Hepatocyte (in vitro differentiated cells): ENCODE measurements at regions not wholly inside any gene's neighbourhood (a gene's known extent, or its start where the extent isn't known, plus 50 kb on each side); places are given as distances from the start of the nearest gene placed in this dataset.

Experiments
- DNase-seq: peaks from one replicate; pipeline ENCODE4 v3.0.0-alpha.2; 2016; ENCODE audit warnings: low spot score
- H2AFZ ChIP-seq: fragments of 200-600 bp; sonication (generic); 2 replicates; pipeline ENCODE4 v1.6.0; 2016; ENCODE audit warnings: antibody characterized with exemption, mild to moderate bottlenecking
- H3K27ac ChIP-seq: fragments of 200-600 bp; sonication (generic); 2 replicates; pipeline ENCODE4 v1.5.1; 2016; ENCODE audit warnings: mild to moderate bottlenecking
- H3K27me3 ChIP-seq: fragments of 200-600 bp; sonication (generic); 2 replicates; pipeline ENCODE4 v1.6.1; 2016
- H3K36me3 ChIP-seq: fragments of 200-600 bp; sonication (generic); replicated peaks from 2 replicates; pipeline ENCODE4 v1.5.1; 2016; ENCODE audit warnings: low read depth; ENCODE audit not compliant: insufficient read depth
- H3K4me1 ChIP-seq: fragments of 200-600 bp; sonication (generic); 2 replicates; pipeline ENCODE4 v1.5.1; 2016; ENCODE audit warnings: mild to moderate bottlenecking, moderate library complexity; ENCODE audit not compliant: insufficient read depth
- H3K4me2 ChIP-seq: fragments of 200-600 bp; sonication (generic); 2 replicates; pipeline ENCODE4 v1.6.0; 2016
- H3K4me3 ChIP-seq: fragments of 200-600 bp; sonication (generic); 2 replicates; pipeline ENCODE4 v1.5.1; 2016; ENCODE audit warnings: mild to moderate bottlenecking
- H3K79me2 ChIP-seq: fragments of 200-600 bp; sonication (generic); 2 replicates; pipeline ENCODE4 v1.6.0; 2017; ENCODE audit warnings: mild to moderate bottlenecking
- H3K9me2 ChIP-seq: fragments of 200-600 bp; sonication (generic); replicated peaks from 2 replicates; pipeline ENCODE4 v1.6.0; 2017; ENCODE audit warnings: mild to moderate bottlenecking; ENCODE audit not compliant: insufficient read depth
- H3K9me3 ChIP-seq: fragments of 200-600 bp; sonication (generic); 2 replicates; pipeline ENCODE4 v1.5.1; 2016; ENCODE audit warnings: low read depth, mild to moderate bottlenecking
- H4K20me1 ChIP-seq: fragments of 200-600 bp; sonication (generic); 2 replicates; pipeline ENCODE4 v1.6.0; 2016; ENCODE audit warnings: mild to moderate bottlenecking; ENCODE audit not compliant: insufficient read depth, poor library complexity, severe bottlenecking
- EZH2 ChIP-seq: fragments of 200-600 bp; sonication (generic); IDR thresholded peaks from 2 replicates; pipeline ENCODE4 v1.6.1; 2016; ENCODE audit warnings: antibody characterized with exemption, mild to moderate bottlenecking, borderline replicate concordance
- EZH2phosphoT487 ChIP-seq: fragments of 200-600 bp; sonication (generic); IDR thresholded peaks from one replicate; pipeline ENCODE4 v1.6.1; 2018; ENCODE audit warnings: antibody characterized with exemption, mild to moderate bottlenecking, low read depth, moderate library complexity; ENCODE audit not compliant: unreplicated experiment, severe bottlenecking
- WGBS: methylation state at CpG from one replicate; pipeline ENCODE4 v1.1.6; 2016; ENCODE audit warnings: low lambda C conversion rate; ENCODE audit errors: missing lambda C conversion rate; 5-methylcytosine and 5-hydroxymethylcytosine counted together
- TF ChIP-seq, protein P1 (sequence below): fragments of 200-600 bp; sonication (generic); IDR thresholded peaks from 2 replicates; pipeline ENCODE4 v1.5.1; 2016; ENCODE audit warnings: antibody characterized with exemption, mild to moderate bottlenecking; ENCODE audit not compliant: poor library complexity

DNA sequence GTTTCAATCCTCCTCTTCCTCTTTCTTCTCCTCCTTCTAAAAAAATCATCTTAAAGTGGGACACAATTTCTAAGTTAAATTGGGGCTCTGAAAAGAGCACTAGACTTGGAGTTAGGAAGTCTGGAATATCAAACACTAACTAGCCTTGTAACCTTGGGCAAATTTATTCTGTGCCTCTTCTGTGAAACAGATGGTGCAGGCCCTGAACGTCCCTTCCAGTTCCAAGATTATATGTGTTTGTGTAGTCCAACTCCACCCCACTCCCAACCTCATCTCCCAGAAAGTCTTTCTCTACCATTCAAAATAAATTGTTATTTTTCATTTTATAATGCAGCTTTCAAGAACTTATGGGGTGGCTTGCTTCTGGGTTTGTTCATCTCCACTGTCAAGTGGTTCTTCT, 630.0 kb downstream of the LMO4 start:
- Histone ChIP-seq H3K27me3 (no peaks in the 10 kb centered on the region), H2AFZ (no peak overlapping the region), H4K20me1 (no peaks in the 10 kb centered on the region), H3K9me2 (no peaks in the 10 kb centered on the region), H3K27ac (no peak overlapping the region), H3K4me2 (no peak overlapping the region), H3K9me3 (no peaks in the 10 kb centered on the region), H3K4me3 (no peak overlapping the region), H3K36me3 (no peaks in the 10 kb centered on the region), H3K4me1 (peaks cover 8% of the 10 kb centered on the region), H3K79me2 (no peaks in the 10 kb centered on the region)
- TF ChIP-seq EZH2phosphoT487 (no peak), EZH2 (no peak)
- TF ChIP-seq, protein P1, sequence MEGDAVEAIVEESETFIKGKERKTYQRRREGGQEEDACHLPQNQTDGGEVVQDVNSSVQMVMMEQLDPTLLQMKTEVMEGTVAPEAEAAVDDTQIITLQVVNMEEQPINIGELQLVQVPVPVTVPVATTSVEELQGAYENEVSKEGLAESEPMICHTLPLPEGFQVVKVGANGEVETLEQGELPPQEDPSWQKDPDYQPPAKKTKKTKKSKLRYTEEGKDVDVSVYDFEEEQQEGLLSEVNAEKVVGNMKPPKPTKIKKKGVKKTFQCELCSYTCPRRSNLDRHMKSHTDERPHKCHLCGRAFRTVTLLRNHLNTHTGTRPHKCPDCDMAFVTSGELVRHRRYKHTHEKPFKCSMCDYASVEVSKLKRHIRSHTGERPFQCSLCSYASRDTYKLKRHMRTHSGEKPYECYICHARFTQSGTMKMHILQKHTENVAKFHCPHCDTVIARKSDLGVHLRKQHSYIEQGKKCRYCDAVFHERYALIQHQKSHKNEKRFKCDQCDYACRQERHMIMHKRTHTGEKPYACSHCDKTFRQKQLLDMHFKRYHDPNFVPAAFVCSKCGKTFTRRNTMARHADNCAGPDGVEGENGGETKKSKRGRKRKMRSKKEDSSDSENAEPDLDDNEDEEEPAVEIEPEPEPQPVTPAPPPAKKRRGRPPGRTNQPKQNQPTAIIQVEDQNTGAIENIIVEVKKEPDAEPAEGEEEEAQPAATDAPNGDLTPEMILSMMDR, result no peak
- DNase-seq, result no peak
- 68% methylated on average over 1 of the region's 1 CpG for WGBS

DNA sequence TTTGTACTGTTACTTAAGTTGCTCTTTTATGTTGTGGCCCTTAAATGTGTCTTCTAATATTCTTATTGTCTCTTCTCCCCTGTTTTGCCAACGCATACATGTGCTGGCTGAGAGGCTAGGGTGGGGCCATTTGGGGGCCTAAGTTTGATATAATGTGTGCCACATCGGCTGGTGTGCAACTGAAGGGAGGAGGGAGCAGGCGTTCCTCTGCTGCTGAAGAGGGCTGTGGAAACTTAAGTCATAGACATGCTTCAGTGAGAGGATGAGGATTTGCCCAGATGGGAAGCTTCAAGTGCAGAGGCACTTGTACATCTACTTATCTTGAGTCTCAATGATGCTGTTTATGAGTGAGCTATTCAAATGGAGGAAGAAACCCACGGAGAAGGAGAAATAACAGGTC, 630.6 kb downstream of the LMO4 start:
- DNase-seq, result no peak
- WGBS, result 82% methylated on average over 4 of the region's 4 CpGs
- H2AFZ ChIP-seq, result no peak overlapping the region
- H3K79me2 ChIP-seq, result no peaks in the 10 kb centered on the region
- H3K27ac ChIP-seq, result no peak overlapping the region
- H3K9me2 ChIP-seq, result no peaks in the 10 kb centered on the region
- H3K4me3 ChIP-seq, result no peak overlapping the region
- peaks cover 8% of the 10 kb centered on the region for H3K4me1 ChIP-seq
- TF ChIP-seq EZH2, result no peak
- TF ChIP-seq EZH2phosphoT487, result no peak
- TF ChIP-seq, protein P1, result no peak
- no peak overlapping the region for H3K4me2 ChIP-seq
- no peaks in the 10 kb centered on the region for H3K27me3 ChIP-seq
- H3K36me3 ChIP-seq, result no peaks in the 10 kb centered on the region
- no peaks in the 10 kb centered on the region for H4K20me1 ChIP-seq
- no peaks in the 10 kb centered on the region for H3K9me3 ChIP-seq

DNA sequence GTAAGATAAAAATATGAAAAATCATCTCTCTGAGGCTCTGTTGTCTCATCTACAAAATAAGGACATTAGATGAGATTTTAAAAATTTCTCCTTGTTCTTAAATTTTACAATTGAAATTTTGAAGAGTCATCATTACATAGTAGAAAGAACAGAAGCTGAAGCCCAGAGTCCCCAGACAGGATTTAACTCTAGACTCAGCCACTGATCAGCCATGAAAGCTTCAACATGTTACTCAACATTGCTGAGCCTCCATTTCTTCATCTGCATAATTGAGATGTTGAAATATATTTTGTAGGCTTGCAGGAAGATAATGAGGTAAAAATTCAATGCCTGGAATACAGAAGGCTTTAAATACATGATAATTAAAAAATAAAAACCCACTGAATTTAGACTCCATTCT, 633.3 kb downstream of the LMO4 start:
- no peak for TF ChIP-seq EZH2phosphoT487
- no peak for TF ChIP-seq EZH2
- TF ChIP-seq, protein P1, result no peak
- Histone ChIP-seq H3K4me3 (no peak overlapping the region), H3K4me1 (no peaks in the 10 kb centered on the region), H3K27ac (no peak overlapping the region), H3K4me2 (no peak overlapping the region), H2AFZ (no peak overlapping the region), H3K9me3 (no peaks in the 10 kb centered on the region), H3K9me2 (no peaks in the 10 kb centered on the region), H3K27me3 (no peaks in the 10 kb centered on the region), H3K79me2 (no peaks in the 10 kb centered on the region), H3K36me3 (no peaks in the 10 kb centered on the region), H4K20me1 (no peaks in the 10 kb centered on the region)
- no peak for DNase-seq

DNA sequence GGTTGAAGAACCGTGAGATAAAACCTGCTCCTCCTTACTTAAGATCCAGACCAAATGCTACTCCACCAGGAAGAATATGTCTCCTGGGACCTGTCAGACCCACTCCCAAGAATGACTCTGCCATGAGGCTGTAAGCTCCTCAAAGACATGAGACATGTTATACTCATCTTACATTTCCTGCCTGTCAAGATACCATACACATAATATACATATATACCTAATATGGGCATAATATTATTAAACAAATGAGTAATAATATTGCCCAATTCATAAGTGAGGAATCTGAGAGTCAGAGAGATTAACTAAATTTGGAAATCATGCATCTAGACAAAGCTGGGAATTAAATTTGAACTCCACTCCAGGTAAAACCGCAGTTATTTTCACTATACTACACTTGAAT, 634.9 kb downstream of the LMO4 start:
- Histone ChIP-seq H3K27ac (no peak overlapping the region), H3K9me2 (no peaks in the 10 kb centered on the region), H3K36me3 (no peaks in the 10 kb centered on the region), H3K79me2 (no peaks in the 10 kb centered on the region), H3K9me3 (no peaks in the 10 kb centered on the region), H2AFZ (no peak overlapping the region), H3K4me2 (no peak overlapping the region), H3K27me3 (no peaks in the 10 kb centered on the region), H4K20me1 (no peaks in the 10 kb centered on the region), H3K4me3 (no peak overlapping the region), H3K4me1 (no peaks in the 10 kb centered on the region)
- no peak for DNase-seq
- WGBS, result 64% methylated on average over 2 of the region's 2 CpGs
- TF ChIP-seq EZH2, result no peak
- no peak for TF ChIP-seq EZH2phosphoT487
- TF ChIP-seq, protein P1, result no peak
